H1 (cell line): ENCODE measurements at regions not wholly inside any gene's neighbourhood (a gene's known extent, or its start where the extent isn't known, plus 50 kb on each side); places are given as distances from the start of the nearest gene placed in this dataset.

ENCODE experiments used
- CTCF ChIA-PET: fragments of 300-600 bp; sonication (Branson Sonifier 250); formaldehyde crosslinking; loops from one replicate; lab custom pipeline; 2021; ENCODE audit not compliant: partially characterized antibody; lab: Charles Lee
- POLR2A ChIA-PET: fragments of 300-600 bp; sonication (Branson Sonifier 250); formaldehyde crosslinking; loops from one replicate; lab custom pipeline; 2021; ENCODE audit warnings: inconsistent platforms; ENCODE audit not compliant: partially characterized antibody; lab: Charles Lee
- DNase-seq, 2 experiments: peaks; one replicate each; pipeline versions ENCODE4 v3.0.0 to v3.0.0-alpha.2; 2010 to 2022; ENCODE audit warnings: low spot score in 2 of 2, low read depth in 1 of 2, mixed read lengths in 1 of 2
- FAIRE-seq: peaks from 2 replicates; lab custom pipeline; 2011; peaks lifted over from hg19 to GRCh38; lab: Jason Lieb, UNC
- H2AFZ ChIP-seq: 2 replicates; pipeline ENCODE4 v1.8.1; 2012; ENCODE audit warnings: low read length, inconsistent platforms
- H2AK5ac ChIP-seq: 2 replicates; pipeline ENCODE4 v1.6.1; 2013; ENCODE audit warnings: low read depth, low read length
- H2BK120ac ChIP-seq: replicated peaks from 2 replicates; pipeline ENCODE3; 2013; ENCODE audit warnings: low read depth, low read length, inconsistent platforms
- H2BK12ac ChIP-seq: 2 replicates; pipeline ENCODE4 v1.6.1; 2013; ENCODE audit warnings: low read depth, low read length
- H2BK15ac ChIP-seq: 2 replicates; pipeline ENCODE4 v1.6.1; 2013; ENCODE audit warnings: low read length
- H2BK20ac ChIP-seq: 2 replicates; pipeline ENCODE4 v1.6.1; 2013; ENCODE audit warnings: low read length
- H2BK5ac ChIP-seq: 2 replicates; pipeline ENCODE4 v1.6.1; 2013; ENCODE audit warnings: low read depth, low read length
- H3K14ac ChIP-seq: 2 replicates; pipeline ENCODE4 v1.6.1; 2013; ENCODE audit warnings: inconsistent platforms; ENCODE audit not compliant: insufficient read length
- H3K18ac ChIP-seq: 2 replicates; pipeline ENCODE4 v1.6.1; 2013; ENCODE audit warnings: low read length; ENCODE audit errors: extremely low read depth
- H3K23ac ChIP-seq: 2 replicates; pipeline ENCODE4 v1.6.1; 2013; ENCODE audit warnings: inconsistent platforms; ENCODE audit not compliant: insufficient read length
- H3K23me2 ChIP-seq: 2 replicates; pipeline ENCODE4 v1.6.1; 2013; ENCODE audit warnings: low read depth, low read length
- H3K27ac ChIP-seq: 2 replicates; pipeline ENCODE4 v1.6.1; 2011; ENCODE audit warnings: low read depth, low read length, inconsistent platforms
- H3K27me3 ChIP-seq, 4 experiments: replicated peaks in 1 of 4; 1 replicate in 1 of 4; 2 replicates in 3 of 4; pipeline versions ENCODE4 v1.6.1 to v1.8.1; 2011 to 2013; ENCODE audit warnings: low read length in 3 of 4, mild to moderate bottlenecking in 3 of 4, inconsistent platforms in 2 of 4, mixed read lengths in 2 of 4, moderate library complexity in 1 of 4; ENCODE audit not compliant: control insufficient read depth in 3 of 4, insufficient read depth in 3 of 4; ENCODE audit errors: extremely low read depth in 1 of 4
- H3K36me3 ChIP-seq, 4 experiments: 2 replicates each; pipeline versions ENCODE4 v1.6.1 to v1.8.1; 2011 to 2013; ENCODE audit warnings: mild to moderate bottlenecking in 4 of 4, low read length in 3 of 4, moderate library complexity in 2 of 4, control low read depth in 1 of 4, inconsistent platforms in 1 of 4; ENCODE audit not compliant: insufficient read depth in 4 of 4, control insufficient read depth in 2 of 4
- H3K4ac ChIP-seq: replicated peaks from 2 replicates; pipeline ENCODE3; 2013; ENCODE audit warnings: low read length, low read depth, mixed read lengths, inconsistent platforms; ENCODE audit not compliant: insufficient read length
- H3K4me1 ChIP-seq, 4 experiments: replicated peaks in 1 of 4; 1 replicate in 1 of 4; 2 replicates in 3 of 4; pipeline versions ENCODE4 v1.6.1 to v1.8.1; 2011 to 2013; ENCODE audit warnings: low read length in 3 of 4, inconsistent platforms in 2 of 4, mixed read lengths in 1 of 4; ENCODE audit not compliant: insufficient read depth in 4 of 4, control insufficient read depth in 3 of 4
- H3K4me2 ChIP-seq, 2 experiments: 2 replicates each; pipeline versions ENCODE4 v1.6.1 to v1.8.1; 2011 to 2013; ENCODE audit warnings: low read depth in 2 of 2, low read length in 2 of 2, control low read depth in 1 of 2, inconsistent platforms in 1 of 2, mild to moderate bottlenecking in 1 of 2; ENCODE audit not compliant: insufficient read depth in 1 of 2
- H3K4me3 ChIP-seq, 4 experiments: fragments of 200-600, 300-600 bp in 1 of 4; sonication (generic), shearing (Covaris generic), sonication (Bioruptor Twin) in 1 of 4; 2 replicates each; pipeline versions ENCODE4 v1.5.1 to v1.8.1; 2011 to 2016; ENCODE audit warnings: low read length in 4 of 4, low read depth in 3 of 4, control low read depth in 2 of 4, inconsistent platforms in 2 of 4, mild to moderate bottlenecking in 2 of 4, mixed read lengths in 1 of 4, moderate library complexity in 1 of 4; ENCODE audit not compliant: insufficient read depth in 2 of 4; ENCODE audit errors: extremely low read depth in 1 of 4
- H3K56ac ChIP-seq: replicated peaks from 2 replicates; pipeline ENCODE3; 2013; ENCODE audit warnings: low read depth, mild to moderate bottlenecking, mixed read lengths, low read length, inconsistent platforms; ENCODE audit not compliant: insufficient read length
- H3K79me1 ChIP-seq: 2 replicates; pipeline ENCODE4 v1.6.1; 2013; ENCODE audit warnings: low read depth, low read length, control low read depth
- H3K79me2 ChIP-seq, 2 experiments: 2 replicates each; pipeline versions ENCODE4 v1.6.1 to v1.8.1; 2012 to 2013; ENCODE audit warnings: low read length in 2 of 2, mild to moderate bottlenecking in 2 of 2, inconsistent platforms in 1 of 2; ENCODE audit not compliant: insufficient read depth in 2 of 2, control insufficient read depth in 1 of 2
- H3K9ac ChIP-seq, 4 experiments: replicated peaks in 1 of 4; 1 replicate in 1 of 4; 2 replicates in 3 of 4; pipeline versions ENCODE4 v1.6.1 to v1.8.1; 2011 to 2013; ENCODE audit warnings: low read depth in 3 of 4, low read length in 3 of 4, control low read depth in 2 of 4, mild to moderate bottlenecking in 2 of 4, moderate library complexity in 2 of 4, inconsistent platforms in 1 of 4; ENCODE audit errors: extremely low read depth in 1 of 4
- H3K9me3 ChIP-seq, 2 experiments: 2 replicates each; pipeline versions ENCODE4 v1.6.1 to v1.8.1; 2012 to 2013; ENCODE audit warnings: mild to moderate bottlenecking in 2 of 2, moderate library complexity in 2 of 2, control low read depth in 1 of 2, inconsistent platforms in 1 of 2, low read depth in 1 of 2, low read length in 1 of 2, mixed read lengths in 1 of 2; ENCODE audit not compliant: insufficient read depth in 2 of 2
- H4K20me1 ChIP-seq, 2 experiments: replicated peaks in 1 of 2; 2 replicates each; pipeline versions ENCODE3 to v1.8.1; 2011 to 2013; ENCODE audit warnings: inconsistent platforms in 2 of 2, low read length in 2 of 2, mild to moderate bottlenecking in 1 of 2; ENCODE audit not compliant: insufficient read depth in 2 of 2, control insufficient read depth in 1 of 2
- H4K5ac ChIP-seq: 2 replicates; pipeline ENCODE4 v1.6.1; 2013; ENCODE audit warnings: low read length, low read depth, mixed read lengths, inconsistent platforms; ENCODE audit not compliant: insufficient read length
- H4K8ac ChIP-seq: 2 replicates; pipeline ENCODE4 v1.8.0; 2013; ENCODE audit warnings: mild to moderate bottlenecking, moderate library complexity, low read length, inconsistent platforms; ENCODE audit not compliant: insufficient read depth; ENCODE audit errors: extremely low read depth
- H4K91ac ChIP-seq: replicated peaks from 2 replicates; pipeline ENCODE3; 2013; ENCODE audit warnings: low read length, mixed read lengths, inconsistent platforms; ENCODE audit not compliant: insufficient read length
- CHD1 ChIP-seq: IDR thresholded peaks from 2 replicates; pipeline ENCODE4 v1.6.1; 2012; ENCODE audit warnings: low read depth, low read length, improper control_type of control experiment
- KDM1A ChIP-seq: fragments of 200-600, 300-600 bp; sonication (generic); IDR thresholded peaks from 2 replicates; pipeline ENCODE4 v1.7.1; 2016; ENCODE audit warnings: mild to moderate bottlenecking, low read length, borderline replicate concordance
- NANOG ChIP-seq: IDR thresholded peaks from 2 replicates; pipeline ENCODE4 v1.6.1; 2011; ENCODE audit warnings: low read length, low read depth, mild to moderate bottlenecking, inconsistent platforms; ENCODE audit not compliant: insufficient read depth, poor library complexity, severe bottlenecking
- NRF1 ChIP-seq: IDR thresholded peaks from 2 replicates; pipeline ENCODE4 v1.6.1; 2011; ENCODE audit warnings: mild to moderate bottlenecking, low read depth, low read length, improper control_type of control experiment
- PHF8 ChIP-seq: fragments of 200-600 bp; sonication (generic); conservative IDR thresholded peaks from 2 replicates; pipeline ENCODE4 v1.7.1; 2012; ENCODE audit warnings: low read depth, mild to moderate bottlenecking, inconsistent platforms, low read length, moderate library complexity
- POLR2A ChIP-seq, 2 experiments: IDR thresholded peaks; 1 replicate in 1 of 2; 2 replicates in 1 of 2; pipeline ENCODE4 v1.6.1; 2011; ENCODE audit warnings: low read depth in 2 of 2, low read length in 2 of 2, mild to moderate bottlenecking in 2 of 2; ENCODE audit errors: control extremely low read depth in 1 of 2
- SIN3A ChIP-seq, 2 experiments: IDR thresholded peaks in 1 of 2; conservative IDR thresholded peaks in 1 of 2; 2 replicates each; pipeline ENCODE4 v1.6.1; 2011 to 2012; ENCODE audit warnings: low read length in 2 of 2, improper control_type of control experiment in 1 of 2, low read depth in 1 of 2, mild to moderate bottlenecking in 1 of 2
- SIX5 ChIP-seq: IDR thresholded peaks from 2 replicates; pipeline ENCODE4 v1.6.1; 2011; ENCODE audit warnings: mild to moderate bottlenecking, low read depth, low read length
- TAF1 ChIP-seq: IDR thresholded peaks from 2 replicates; pipeline ENCODE4 v1.6.1; 2011; ENCODE audit warnings: mild to moderate bottlenecking, low read depth, low read length
- TAF7 ChIP-seq: optimal IDR thresholded peaks from 2 replicates; pipeline ENCODE3; 2011; ENCODE audit warnings: low read depth, mild to moderate bottlenecking, inconsistent platforms, low read length, moderate library complexity, borderline replicate concordance
- ZNF274 ChIP-seq: IDR thresholded peaks from 2 replicates; pipeline ENCODE4 v1.7.0; 2012; ENCODE audit warnings: low read length, borderline replicate concordance; ENCODE audit errors: extremely low read depth
- WGBS, 2 experiments: shearing (Covaris generic) in 1 of 2; methylation state at CpG; one replicate each; pipeline versions ENCODE4 v1.1.6 to v1.1.7; 2013 to 2015; ENCODE audit warnings: low lambda C conversion rate in 2 of 2, mixed read lengths in 2 of 2, inconsistent platforms in 1 of 2, low coverage in 1 of 2, missing lambda C conversion rate in 1 of 2; ENCODE audit not compliant: insufficient replicate concordance in 2 of 2, insufficient coverage in 1 of 2, insufficient read length in 1 of 2; ENCODE audit errors: extremely low coverage in 1 of 2, missing lambda C conversion rate in 1 of 2; 5-methylcytosine and 5-hydroxymethylcytosine counted together
- TF ChIP-seq, protein P1 (sequence below): IDR thresholded peaks from 2 replicates; pipeline ENCODE4 v1.6.1; 2011; ENCODE audit warnings: low read depth, mild to moderate bottlenecking, low read length; ENCODE audit not compliant: insufficient read depth
- TF ChIP-seq, protein P2 (sequence below): IDR thresholded peaks from 2 replicates; pipeline ENCODE4 v1.6.1; 2011; ENCODE audit warnings: low read length, improper control_type of control experiment

DNA sequence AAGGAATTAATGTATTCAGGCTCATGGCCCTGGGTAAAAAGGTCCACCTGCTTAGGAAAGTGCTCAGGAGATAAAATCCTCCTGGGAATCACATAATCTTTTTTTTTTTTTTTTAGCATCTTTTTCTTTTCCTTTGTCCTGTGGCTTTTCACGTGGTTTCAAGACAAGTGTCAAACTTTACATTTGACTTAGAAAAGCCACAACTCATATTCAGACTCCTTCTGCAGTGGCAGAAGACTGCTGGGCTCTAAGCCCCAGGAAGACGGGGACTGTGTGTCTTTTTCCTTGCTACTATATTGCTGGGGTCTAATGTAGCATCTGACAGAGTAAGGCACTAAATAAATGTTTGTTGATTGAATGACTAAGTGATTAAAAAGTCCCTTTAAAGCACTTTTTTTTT, 127.5 kb upstream of the ANKRD1 start:
- no peak overlapping the region for H4K91ac ChIP-seq
- H2BK5ac ChIP-seq: no peak overlapping the region
- CTCF ChIA-PET: interaction anchor here (1.2 to 1.4 kb wide), 2 partner anchors 13 to 42 kb away, joined by 3 read pairs; no protein-coding TSS in a partner anchor
- no peak overlapping the region for H3K56ac ChIP-seq
- no peak overlapping the region for H2AK5ac ChIP-seq
- no peaks in the 10 kb centered on the region for H3K79me2 ChIP-seq
- no peak overlapping the region for H3K18ac ChIP-seq
- FAIRE-seq (no peak), DNase-seq (no peak)
- no peaks in the 10 kb centered on the region for H3K23me2 ChIP-seq
- no peak overlapping the region for H3K9ac ChIP-seq
- no peak overlapping the region for H3K23ac ChIP-seq
- H2BK20ac ChIP-seq: no peak overlapping the region
- no peak overlapping the region for H2AFZ ChIP-seq
- 92% methylated on average over 2 of the region's 2 CpGs; no CpG with 5 or more reads in 1 of the 2 experiments for WGBS, 2 experiments
- no peak overlapping the region for H4K5ac ChIP-seq
- no peak overlapping the region for H4K8ac ChIP-seq
- no peaks in the 10 kb centered on the region for H3K79me1 ChIP-seq
- H3K4me2 ChIP-seq: no peak overlapping the region
- no peaks in the 10 kb centered on the region for H3K9me3 ChIP-seq
- POLR2A ChIA-PET: no interaction called here
- H3K27ac ChIP-seq: no peak overlapping the region
- peaks cover 0 to 3% (median 2%) of the 10 kb centered on the region in 4 experiments; a peak in 3 of 7 replicates for H3K4me1 ChIP-seq
- H2BK12ac ChIP-seq: no peak overlapping the region
- no peak overlapping the region for H3K4ac ChIP-seq
- no peaks in the 10 kb centered on the region for H3K36me3 ChIP-seq
- no peak overlapping the region for H3K4me3 ChIP-seq
- no peaks in the 10 kb centered on the region for H4K20me1 ChIP-seq
- H3K27me3 ChIP-seq: no peaks in the 10 kb centered on the region
- H2BK15ac ChIP-seq: no peak overlapping the region
- no peak overlapping the region for H2BK120ac ChIP-seq
- H3K14ac ChIP-seq: no peak overlapping the region
- no peak for TF ChIP-seq PHF8
- no peak for TF ChIP-seq ZNF274
- TF ChIP-seq TAF1: no peak
- TF ChIP-seq SIX5: no peak
- TF ChIP-seq CHD1: no peak
- TF ChIP-seq, protein P1, sequence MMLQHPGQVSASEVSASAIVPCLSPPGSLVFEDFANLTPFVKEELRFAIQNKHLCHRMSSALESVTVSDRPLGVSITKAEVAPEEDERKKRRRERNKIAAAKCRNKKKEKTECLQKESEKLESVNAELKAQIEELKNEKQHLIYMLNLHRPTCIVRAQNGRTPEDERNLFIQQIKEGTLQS: no peak
- TF ChIP-seq POLR2A (IDR thresholded peaks at IDR 0.05; ENCODE audit: control extremely low read depth in 1 of 2, low read depth in 2 of 2, low read length in 2 of 2): no peak
- no peak for TF ChIP-seq NRF1
- TF ChIP-seq SIN3A (conservative IDR thresholded peaks at IDR 0.05 in 1 of 2, IDR thresholded peaks at IDR 0.05 in 1 of 2; ENCODE audit: low read depth in 1 of 2, low read length in 2 of 2): no peak
- TF ChIP-seq NANOG: no peak
- TF ChIP-seq, protein P2, sequence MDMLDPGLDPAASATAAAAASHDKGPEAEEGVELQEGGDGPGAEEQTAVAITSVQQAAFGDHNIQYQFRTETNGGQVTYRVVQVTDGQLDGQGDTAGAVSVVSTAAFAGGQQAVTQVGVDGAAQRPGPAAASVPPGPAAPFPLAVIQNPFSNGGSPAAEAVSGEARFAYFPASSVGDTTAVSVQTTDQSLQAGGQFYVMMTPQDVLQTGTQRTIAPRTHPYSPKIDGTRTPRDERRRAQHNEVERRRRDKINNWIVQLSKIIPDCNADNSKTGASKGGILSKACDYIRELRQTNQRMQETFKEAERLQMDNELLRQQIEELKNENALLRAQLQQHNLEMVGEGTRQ: no peak
- TF ChIP-seq TAF7: no peak
- no peak for TF ChIP-seq KDM1A
